NB4 (cell line): ENCODE measurements at regions not wholly inside any gene's neighbourhood (a gene's known extent, or its start where the extent isn't known, plus 50 kb on each side); places are given as distances from the start of the nearest gene placed in this dataset.

Source experiments
- CTCF ChIP-seq: IDR thresholded peaks from one replicate; pipeline ENCODE4 v1.5.1; 2012; ENCODE audit warnings: low read depth, low read length
- POLR2A ChIP-seq: IDR thresholded peaks from 2 replicates; pipeline ENCODE4 v1.6.1; 2011; ENCODE audit warnings: mild to moderate bottlenecking; ENCODE audit not compliant: insufficient read length; ENCODE audit errors: extremely low read depth

GRCh38 chr2:207231967-207232366 lies 66.2 kb upstream of the KLF7 start:
- TF ChIP-seq CTCF (no peak), POLR2A (no peak)
